ENCODE measurements at regions not wholly inside any gene's neighbourhood (a gene's known extent, or its start where the extent isn't known, plus 50 kb on each side); places are given as distances from the start of the nearest gene placed in this dataset.

DNA sequence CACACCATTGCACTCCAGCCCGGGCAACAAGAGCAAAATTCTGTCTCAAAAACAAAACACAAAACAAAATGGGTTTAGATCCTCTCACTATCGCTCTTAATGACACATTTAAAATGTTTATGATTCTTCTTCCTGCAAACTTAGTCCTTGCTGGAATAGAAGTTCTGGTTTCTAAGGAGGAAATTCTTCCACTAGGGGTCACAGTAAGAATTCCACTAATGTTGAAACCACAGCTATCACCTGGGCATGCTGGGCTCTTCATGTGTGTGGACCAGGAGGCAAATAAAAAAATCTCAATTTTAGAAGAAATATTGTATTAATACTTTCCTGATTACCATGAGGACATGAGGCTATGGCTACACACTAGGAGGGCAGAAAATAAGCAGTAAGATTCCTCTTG is 915.8 kb downstream of the TYW1 start:
- TF ChIP-seq POLR2AphosphoS5 (IDR thresholded peaks at IDR 0.05; ENCODE audit: borderline replicate concordance, low read depth, low read length) (no peak), EZH2 (IDR thresholded peaks at IDR 0.05) (no peak), FOXP2 (optimal IDR thresholded peaks at IDR 0.05; ENCODE audit: control extremely low read depth, extremely low read length, insufficient read depth) (no peak)
